Stimulated activated CD4-positive, alpha-beta T cell treated with anti-CD3 and anti-CD28 coated beads, Interleukin-12 subunit alpha, Interleukin-12 subunit beta, amount 100 ng/mL, for 24 hours (primary cell): ENCODE measurements at regions not wholly inside any gene's neighbourhood (a gene's known extent, or its start where the extent isn't known, plus 50 kb on each side); places are given as distances from the start of the nearest gene placed in this dataset.
"Not testable (repeated sequence)": the region's sequence is repeated elsewhere in the genome, so short reads cannot be mapped to it uniquely, and the experiment has no call there.

Experiments
- DNase-seq, 2 experiments: peaks; one replicate each; pipeline ENCODE4 v3.0.0-alpha.2; 2020; ENCODE audit warnings: low read depth in 2 of 2

DNA sequence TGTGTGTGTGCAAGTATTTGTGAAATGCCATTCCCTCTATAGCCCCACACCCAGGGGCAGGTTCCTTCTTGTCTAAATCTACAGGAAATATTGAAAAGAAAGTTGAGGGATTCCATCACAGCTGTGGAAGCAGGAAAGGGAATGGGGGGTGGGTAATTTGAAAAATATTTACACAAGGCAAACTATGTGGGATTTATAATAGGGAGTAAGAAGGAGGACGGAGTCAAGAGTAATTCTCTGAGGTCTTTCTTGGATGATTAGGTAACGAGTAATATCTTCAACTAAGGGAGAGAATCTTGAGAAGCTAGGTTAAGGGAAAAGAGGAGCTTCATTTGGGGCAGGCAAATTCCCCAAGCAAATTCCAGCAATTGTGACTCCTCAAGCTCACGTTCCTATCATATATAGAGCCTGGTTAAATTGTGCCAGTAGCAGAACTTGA, 113.5 kb upstream of the SGK1 start:
- DNase-seq, result no peak

DNA sequence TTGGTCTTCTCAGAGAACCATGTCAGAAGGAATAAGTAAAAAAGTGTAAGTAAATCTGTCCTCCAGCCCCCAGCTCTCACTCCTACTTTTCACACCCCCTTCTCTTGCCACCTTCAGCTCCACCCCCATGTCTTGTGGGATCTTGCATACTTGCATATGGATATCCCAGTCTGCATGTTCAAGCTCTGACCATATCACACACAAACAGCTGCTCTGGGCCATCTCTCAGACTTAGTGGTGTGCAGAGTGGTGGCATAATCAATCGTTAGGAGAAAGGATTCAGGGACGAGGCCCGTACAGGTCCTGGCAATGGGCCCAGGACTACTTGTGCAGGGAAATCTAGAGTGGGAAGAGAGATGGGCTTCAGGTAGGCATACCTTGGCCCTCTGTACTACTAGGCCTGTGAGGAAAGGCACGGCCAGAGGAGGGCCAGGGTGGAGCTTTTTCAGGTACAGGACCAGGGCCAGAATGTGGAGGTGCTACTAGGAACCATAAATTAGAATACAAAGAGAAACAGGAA, 112.0 kb upstream of the SGK1 start:
- no peak for DNase-seq

DNA sequence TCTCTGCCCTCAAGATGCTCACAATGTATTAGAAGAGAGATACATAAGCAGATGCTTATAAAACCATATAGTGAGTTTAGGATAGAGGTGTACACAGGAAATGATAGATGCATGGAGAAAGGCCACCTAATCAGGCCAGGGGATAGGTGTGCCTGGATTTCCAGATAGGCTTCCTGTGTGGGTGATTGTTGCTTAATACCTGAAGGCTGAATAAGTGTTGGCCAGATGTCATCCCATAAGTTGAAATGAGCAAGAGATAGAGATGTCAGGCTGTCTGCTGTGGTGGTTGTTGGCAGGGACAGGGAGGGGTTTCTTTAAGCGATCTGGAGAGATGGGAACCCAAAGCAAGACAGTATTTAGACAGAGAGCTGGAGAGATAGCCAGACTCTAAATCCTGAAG, 109.8 kb upstream of the SGK1 start:
- DNase-seq, result no peak

DNA sequence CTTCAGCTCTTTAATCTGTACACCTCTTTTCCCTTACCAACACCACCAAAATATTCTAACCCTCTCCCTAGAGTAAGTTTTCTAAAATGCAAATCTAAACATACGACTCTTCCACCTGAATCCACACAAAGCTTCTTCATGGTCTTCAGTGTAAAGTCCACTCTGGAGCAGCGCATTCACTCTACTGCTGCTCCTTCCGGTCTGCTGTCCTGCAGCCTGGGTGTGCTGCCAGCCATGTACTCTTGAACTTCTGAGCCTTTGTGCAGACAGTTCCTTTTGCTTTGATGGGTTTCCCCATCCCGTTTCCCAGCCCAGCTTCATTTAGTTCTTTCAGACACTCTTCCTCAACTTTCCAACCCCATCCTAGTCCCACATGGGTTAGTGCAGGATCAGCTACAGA, 108.7 kb upstream of the SGK1 start:
- no peak for DNase-seq

DNA sequence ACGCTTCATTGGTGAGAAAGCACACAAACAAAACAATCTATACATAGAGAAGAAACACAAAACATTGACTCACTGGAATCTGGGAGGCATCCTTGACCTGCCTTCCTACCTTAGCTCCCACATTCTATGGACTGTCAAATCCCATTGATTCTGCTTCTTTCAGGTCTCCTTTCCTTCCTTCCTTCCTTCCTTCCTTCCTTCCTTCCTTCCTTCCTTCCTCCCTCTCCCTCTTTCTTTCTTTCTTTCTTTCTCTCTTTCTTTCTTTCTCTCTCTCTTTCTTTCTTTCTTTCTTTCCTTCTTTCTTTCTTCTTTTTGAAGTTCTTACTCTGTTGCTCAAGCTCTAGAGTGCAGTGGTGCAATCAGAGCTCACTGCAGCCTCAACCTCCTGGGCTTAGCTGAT, 108.0 kb upstream of the SGK1 start:
- DNase-seq, result not testable (repeated sequence)

DNA sequence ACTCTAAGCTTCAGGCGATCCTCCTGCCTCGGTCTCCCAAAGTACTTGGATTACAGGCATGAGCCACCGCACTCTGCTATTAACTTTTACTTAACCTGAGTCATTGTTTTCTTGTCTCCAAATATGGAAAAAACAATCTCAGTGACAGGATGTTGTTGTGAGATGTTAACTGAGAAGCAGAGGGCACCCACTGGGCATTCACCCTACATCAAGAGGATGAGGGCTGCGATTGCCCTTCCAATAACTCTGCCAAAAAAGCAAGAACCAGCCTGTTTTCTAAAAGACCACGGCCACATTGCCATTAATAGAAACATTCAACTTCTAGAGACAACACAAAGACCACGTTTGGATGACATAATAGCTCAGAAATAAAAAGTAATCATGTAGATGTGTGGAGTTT, 107.6 kb upstream of the SGK1 start:
- no peak for DNase-seq

DNA sequence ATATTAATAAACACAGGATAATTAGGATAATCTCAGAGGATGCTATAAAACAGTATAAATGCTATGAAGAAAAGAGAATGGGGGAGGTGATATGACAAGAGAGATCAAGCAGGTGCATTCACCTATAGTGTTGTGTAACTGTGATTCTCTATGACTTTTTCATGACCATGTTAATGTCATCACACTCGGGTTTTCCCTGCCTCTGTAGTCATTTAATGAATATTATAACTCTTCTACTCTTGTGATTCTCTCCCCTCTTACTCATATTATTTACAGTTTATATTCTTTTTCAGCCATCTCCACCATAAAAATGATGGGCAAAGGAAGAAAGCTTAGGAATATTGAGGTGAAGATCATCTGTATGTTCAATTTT, 106.9 kb upstream of the SGK1 start:
- DNase-seq, result no peak

DNA sequence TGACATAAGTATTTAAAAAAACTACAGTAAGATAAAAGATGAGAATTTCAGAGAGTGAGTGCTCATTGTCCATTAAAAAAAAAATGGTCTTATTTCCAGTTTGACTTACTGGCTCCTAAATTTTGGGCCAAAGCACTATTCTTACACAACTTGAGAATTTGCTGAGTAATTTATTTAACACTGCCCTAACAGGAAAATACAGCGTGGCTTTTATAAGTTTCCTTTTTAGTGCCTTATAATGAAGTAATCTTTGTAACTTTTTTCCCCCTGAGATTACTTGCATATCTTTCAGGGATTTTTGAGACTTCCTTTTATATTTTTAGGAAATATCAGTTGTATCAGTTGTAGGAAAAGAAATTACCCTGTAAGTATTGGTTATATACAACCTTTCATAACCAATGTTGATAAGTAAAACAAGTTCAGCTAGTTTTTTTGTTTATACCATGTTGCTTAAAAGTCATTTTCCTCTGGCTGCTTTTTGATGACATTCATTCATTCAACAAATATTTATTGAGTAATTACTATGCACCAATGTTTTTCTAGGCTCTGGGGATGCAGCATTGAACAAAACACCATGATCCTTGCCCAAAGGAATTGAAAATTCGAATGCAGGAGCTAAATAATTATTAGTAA, 106.4 kb upstream of the SGK1 start:
- DNase-seq, result no peak

DNA sequence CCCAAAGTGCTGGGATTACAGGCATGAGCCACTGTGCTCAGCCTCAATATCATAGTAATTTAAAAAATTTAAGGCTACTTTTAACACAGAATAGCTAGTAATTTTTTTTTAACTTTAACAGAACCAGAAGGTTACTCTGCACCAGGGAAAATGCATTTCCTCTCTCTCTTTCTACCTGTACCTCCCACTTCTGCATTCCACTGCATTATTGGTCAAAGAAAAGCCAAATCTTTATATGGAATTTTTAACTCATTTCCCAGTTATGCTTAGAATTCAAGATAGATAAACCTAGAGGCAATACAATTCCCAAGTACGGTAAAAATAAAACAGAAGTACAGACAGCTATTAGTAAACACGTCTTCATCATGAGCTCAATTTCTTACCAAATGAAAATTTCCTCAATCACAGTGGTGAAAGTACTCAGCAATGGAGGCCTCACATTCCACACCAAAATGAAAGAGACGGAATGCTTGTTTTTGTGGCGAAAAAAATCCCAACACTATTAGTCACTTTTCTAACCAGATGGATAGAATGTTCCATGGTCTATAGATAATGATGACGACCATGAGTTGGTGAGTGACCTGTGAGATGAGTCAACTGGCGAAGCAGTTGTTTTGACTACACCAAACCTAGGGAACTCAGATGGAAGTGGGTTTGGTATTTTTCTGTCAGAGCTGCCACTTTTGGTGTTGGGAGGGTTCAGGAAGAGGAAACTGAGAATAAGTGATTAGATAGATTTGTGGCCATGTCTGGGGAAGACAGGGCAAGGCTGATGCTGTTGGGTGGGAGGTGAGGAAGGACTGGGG, 104.7 kb upstream of the SGK1 start:
- DNase-seq, result no peak

DNA sequence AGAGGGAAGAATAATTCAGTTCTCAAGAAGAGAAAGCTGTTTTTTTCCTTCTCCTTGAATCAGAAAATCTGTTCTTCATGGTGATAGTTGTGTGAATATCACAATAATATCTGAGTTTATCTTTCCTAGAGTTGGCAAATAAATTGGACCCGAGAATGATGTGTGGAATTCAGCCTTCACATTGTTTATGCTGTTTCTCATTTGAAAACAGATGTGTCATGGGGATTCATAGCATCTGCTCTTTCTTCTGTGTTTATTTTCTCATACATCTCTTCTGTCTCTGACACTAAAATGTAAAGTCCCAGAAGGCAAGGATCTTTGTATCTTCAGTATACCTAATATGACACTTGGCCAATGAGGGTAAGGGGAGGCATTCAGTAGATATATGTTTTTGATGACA, 103.6 kb upstream of the SGK1 start:
- DNase-seq, result no peak

DNA sequence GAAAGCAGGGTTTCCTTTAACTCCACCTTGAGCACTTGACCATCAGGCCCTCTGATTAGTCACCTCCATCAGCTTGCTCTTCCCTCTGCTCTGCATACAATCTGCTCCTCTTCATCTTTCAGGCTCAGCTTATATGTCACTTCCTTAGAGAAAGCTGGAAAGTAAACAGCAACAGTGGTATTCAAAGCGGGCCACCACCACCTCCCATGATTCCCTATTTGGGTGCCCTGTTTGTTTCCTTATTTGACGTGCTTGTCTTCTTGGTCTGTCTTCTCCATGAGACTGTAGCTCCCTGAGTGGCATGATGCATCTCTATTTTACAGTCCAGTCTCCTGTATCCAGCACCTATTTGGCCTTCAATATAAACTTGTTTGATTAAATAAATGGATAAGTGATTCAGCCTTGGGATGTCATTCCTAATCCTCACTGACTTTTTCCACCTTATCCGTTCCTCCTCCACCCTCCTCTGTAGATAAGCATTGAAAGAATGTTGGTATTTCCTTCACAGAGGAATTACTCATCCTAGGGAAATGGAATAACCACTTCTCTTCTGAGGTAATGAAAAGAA, 102.8 kb upstream of the SGK1 start:
- DNase-seq, result no peak

DNA sequence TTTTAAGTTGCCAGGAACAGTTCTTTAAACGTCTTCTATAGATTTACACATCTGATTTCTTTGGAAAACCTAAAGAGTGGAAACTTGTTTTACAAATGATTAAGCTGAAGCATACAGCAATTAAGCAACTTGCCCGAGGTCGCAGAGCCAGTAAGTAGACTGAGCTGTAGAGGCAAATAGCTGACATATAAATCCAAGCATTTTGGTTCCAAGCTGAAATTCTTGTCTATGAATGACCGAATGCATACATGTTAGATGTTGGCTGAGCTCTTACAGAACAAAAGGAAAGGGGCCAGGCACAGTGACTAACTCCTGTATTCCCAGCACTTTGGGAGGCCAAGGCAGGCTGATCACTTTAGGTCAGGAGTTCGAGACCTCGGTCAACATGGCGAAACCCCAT, 101.8 kb upstream of the SGK1 start:
- no peak for DNase-seq

DNA sequence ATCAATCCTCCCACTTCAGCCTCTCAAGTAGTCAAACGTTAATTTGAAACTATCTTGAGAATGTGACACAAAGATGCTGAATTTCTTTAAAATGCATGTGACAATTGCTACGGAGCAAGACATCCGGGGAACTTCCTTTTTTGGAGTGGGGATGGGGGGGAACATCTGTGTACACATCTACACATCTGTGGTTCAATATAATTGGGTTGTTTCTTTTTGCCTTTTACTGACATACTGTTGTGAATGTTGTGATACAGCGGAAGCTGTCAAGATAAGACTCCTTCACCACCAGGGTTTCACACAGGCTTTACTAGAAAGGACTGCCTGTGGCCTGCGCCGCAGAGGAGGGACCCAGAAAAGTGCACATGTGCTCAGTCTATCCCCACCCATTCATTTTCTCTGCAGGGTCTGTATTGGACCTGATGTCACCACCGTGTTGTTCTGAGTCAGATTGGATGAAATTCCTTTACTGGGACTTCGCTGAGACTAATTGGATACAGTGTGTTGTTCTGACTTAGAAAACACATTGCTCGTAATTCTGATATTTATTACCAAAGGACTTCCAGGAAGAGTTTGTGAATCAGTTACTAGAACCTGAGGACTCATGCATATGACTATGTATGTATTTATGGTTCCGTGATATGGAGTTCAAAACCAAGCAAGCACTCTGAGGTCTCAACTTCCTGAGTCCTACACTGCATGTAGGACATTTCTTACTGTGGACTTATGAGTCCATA, 98.7 kb upstream of the SGK1 start:
- DNase-seq, result no peak

DNA sequence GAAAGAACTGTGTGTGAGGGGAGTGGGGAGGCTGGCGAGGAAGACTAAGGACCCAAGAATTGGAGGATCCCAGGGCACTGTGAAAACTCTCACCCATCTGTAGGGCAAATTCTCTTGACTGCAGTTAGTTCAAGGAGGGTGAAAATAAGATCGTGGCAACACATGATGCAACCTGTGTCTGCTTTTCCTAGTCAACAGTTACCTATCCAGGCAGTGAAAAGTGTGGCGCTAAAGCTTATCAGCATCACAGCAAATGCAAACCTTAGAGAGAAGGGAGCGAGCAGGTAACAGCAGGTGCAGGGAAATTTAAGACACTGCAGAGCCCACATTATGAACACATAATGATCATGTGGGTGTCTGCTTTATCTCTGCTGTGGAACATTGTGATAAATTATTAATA, 97.7 kb upstream of the SGK1 start:
- no peak for DNase-seq

DNA sequence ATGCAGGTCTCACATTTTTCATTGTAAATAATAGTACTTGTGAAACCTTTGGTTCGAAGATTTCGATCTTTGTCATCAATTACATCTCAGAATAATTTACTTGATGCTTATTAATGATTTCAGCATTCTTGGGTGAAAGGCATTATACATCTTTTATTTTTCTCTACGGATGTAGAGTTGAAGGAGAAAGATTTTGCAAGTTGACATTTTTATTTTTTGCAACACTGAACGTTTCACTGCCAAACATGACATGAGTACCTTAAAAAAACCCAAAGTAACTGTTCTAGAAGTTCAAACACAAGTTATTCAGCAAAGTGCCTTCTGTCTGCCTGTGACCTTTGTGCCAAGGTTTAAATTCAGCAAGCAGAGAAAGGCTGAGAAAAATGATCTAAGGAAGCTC, 97.3 kb upstream of the SGK1 start:
- DNase-seq, result no peak

DNA sequence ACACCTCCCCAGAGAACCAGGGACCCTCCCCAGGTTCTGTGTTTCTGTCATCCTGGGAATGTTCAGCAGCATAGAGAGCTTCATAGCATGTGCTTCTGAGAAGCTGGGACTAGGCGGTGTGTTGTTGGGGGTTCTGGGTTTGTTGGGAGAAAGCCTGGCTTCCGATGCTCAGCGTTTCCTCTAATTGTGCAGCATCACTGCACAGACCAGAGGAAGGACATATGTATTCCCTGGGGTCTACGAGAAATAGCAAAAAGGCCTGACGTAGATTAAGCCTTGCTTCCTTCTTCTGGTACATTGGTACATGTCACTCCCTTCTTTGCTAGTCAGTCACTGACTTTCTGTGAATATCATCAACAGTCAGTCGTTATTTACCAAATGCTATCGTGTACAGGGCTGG, 96.9 kb upstream of the SGK1 start:
- DNase-seq, result no peak

DNA sequence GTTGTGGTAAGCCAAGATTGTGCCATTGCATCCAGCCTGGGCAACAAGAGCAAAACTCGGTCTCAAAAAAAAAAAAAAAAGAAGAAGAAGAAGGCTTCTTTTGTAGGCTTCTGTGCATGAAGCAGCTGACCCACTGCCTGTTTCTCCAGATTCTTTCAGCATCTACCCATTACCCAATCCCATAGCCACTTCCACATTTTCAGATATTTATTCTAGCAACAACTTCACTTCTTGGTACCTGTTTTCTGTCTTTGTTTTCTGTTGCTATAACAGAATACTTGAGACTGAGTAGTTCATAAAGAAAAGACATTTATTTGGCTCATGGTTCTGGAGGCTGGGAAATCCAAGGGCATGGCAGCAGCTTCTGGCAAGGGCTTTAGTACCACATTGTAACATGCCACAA, 95.3 kb upstream of the SGK1 start:
- DNase-seq, result no peak

DNA sequence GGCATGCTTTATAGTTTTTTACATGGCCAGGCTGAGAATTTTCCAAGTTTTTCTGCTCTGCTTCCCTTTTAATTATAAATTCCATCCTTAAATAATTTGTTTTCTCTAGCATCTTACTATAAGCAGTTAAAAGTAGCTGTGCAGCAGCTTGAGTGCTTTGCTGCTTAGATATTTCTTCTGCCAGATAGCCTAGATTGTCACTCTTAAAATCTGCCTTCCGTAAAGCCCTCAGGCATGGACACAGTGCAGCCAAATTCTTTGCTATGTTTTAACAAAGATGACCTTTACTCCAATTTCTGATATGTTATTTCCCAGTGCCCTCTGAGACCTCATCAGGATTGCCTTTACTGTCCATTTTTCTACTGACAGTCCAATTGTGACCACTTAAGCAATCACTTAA, 92.6 kb upstream of the SGK1 start:
- DNase-seq, result no peak

DNA sequence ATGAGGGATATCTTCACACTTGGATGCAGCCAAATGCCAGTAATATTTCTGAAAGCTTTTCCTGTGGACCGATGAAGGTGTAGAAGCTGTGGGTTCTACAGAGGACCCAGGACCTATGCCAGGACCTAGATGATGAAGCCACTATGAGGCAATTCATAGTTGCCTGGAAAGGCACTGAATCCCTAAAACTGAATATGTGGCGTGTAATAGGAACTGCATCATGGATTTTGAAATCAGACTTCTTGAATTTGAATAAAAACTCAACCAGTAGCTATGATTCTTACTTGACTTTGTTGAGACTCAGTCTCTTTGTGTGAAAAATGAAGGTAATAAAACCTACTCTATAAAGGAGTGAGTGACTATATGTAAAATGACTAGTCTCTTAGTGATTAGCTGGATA, 89.9 kb upstream of the SGK1 start:
- DNase-seq, result no peak

DNA sequence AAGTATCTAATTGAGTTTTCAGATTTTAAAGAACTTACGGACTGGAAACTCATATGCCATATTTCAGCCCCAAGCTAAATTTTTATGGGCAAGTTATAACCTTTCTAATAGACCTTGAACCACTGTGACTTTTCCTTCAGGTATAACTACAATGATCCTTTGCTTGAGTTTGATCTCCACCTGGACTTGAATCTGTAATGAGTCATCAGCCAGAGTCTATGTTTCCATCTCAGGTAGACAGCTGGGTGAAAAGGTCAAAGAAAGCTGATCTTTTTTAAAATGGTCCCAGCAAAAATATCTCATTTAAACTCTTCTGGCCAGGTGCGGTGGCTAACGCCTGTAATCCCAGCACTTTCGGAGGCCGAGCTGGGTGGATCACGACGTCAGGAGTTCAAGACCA, 88.4 kb upstream of the SGK1 start:
- DNase-seq, result no peak

DNA sequence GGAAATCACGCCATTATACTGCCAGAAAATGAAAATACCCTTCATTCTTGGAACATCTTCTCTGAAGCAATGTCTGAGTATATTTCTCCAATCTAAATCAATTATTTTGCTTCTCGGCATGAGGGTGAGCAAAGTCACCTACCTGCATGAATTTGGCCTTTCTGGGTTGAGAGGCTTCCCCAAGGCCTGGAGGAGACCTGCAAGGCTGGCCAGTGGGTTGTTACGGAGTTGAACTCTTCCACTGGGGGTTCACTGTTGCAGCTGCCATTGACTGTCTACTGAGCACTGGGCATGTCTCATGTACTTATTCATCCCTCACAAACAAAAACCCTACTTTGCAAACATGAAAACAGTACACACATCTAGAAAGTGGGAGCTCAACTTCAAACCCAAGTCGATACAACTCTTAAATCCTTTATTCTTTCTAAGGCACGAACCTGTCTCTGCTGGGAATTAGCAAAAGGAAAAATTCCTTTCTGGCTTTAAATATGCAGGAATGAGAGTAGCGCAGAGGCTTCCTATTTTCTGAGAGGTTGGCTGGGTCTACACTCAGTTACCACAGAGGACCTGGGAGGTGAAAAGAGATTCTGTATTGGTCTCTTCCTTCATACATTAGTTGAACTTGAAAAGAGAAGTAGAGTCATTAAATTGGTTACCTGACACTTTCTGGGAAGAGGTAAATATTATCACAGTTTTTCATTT, 87.6 kb upstream of the SGK1 start:
- no peak for DNase-seq

DNA sequence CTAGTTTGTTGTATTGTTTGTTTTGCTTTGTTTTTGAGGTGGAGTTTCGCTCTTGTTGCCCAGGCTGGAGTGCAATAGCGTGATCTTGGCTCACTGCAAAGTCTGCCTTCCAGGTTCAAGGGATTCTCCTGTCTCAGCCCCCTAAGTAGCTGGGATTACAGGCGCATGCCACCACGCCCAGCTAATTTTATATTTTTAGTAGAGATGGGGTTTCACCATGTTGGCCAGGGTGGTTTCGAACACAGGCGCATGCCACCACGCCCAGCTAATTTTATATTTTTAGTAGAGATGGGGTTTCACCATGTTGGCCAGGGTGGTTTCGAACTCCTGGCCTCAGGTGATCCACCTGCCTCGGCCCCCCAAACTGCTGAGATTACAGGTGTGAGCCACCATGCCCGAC, 85.4 kb upstream of the SGK1 start:
- DNase-seq, result not testable (repeated sequence)
